ENCODE measurements at regions not wholly inside any gene's neighbourhood (a gene's known extent, or its start where the extent isn't known, plus 50 kb on each side); places are given as distances from the start of the nearest gene placed in this dataset.

DNA sequence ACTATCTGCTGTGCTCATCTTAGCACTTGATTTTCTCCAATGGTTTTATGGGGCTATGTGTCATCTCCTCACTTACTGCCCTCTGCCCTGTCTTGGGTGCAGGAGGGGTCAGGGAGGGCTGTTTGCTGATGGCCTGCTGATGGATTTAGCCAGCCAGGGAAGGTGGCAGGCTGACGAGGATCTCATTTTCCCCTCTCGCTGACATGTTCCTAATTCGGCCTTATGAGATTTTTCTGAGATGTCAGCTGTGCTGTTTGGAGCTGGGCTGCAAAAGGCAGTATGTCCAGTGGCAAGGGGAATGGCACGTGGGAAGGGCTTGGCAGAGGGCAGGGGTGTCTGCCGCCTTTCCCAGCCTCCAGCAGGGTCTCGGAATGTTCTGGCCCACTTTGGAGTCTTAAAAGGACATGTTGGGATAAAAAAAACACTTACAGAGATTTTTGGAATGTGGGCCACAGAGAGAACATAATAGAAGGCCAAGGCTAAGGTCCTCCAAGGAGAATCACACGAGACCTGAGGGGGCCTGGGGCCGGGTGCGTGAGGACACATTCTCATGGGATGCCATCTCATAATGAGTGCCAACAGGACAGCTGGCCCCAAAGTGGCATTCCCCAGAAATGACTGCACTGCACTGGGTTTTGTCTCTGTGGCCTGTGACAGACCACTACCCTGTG lies 303.8 kb downstream of the TLE3 start:
- Histone ChIP-seq H3K4me3 (ENCODE audit: low read depth, low read length) (no peak overlapping the region), H3K36me3 (ENCODE audit: insufficient read depth) (no peaks in the 10 kb centered on the region), H3K27ac (ENCODE audit: low read depth) (no peak overlapping the region), H3K4me1 (ENCODE audit: insufficient read depth) (no peaks in the 10 kb centered on the region)
- no peak for DNase-seq (ENCODE audit: extremely low spot score)
- WGBS, result 71% methylated on average over 9 of the region's 9 CpGs

DNA sequence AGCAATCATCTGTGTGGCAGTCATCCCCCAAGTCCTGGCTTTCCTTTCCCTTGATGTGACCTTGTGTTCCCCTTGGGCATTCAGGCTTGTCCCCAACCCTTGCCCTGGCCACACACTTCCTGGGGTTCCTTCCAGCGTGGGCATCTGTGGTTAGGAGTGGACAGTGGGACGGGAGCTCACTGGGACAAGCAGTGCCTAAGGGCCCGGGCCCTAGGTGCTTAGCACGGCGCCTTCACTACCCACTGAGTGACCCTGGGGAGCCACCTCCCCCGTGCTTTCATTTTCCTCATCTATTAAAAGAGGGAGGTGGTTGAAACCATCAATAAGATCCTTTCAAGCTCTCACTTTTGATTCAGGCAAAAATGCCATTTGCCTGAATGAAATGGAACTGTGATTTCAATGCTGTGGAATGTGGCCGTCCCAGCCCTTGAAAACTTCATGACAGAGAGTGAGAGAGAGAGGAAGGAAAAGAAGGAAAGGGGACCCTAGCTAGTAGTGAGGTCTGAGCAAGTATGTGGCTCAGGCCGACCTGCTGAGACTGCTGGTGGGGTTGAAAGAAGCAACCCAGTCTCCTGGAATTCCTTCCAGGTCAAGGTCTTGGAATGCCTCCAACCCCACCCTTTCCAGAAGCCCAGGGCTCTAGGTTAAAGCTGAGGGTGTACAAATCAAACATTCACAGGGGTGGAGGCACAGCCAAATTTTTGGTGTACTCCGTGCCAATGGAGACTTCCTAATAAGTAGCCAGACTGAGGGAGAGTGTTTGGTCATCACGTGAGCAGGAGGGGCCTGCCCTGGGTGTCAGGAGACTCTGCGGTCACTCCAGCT lies 302.9 kb downstream of the TLE3 start:
- peak; percentile 41 for DNase-seq (ENCODE audit: extremely low spot score)

GRCh38 chr15:69795601-69796000 lies 302.1 kb downstream of the TLE3 start:
- Histone ChIP-seq H3K4me1 (ENCODE audit: insufficient read depth) (no peaks in the 10 kb centered on the region), H3K27ac (ENCODE audit: low read depth) (no peak overlapping the region), H3K4me3 (ENCODE audit: low read depth, low read length) (no peak overlapping the region), H3K36me3 (ENCODE audit: insufficient read depth) (no peaks in the 10 kb centered on the region)
- WGBS, result 66% methylated on average over 6 of the region's 6 CpGs
- no peak for DNase-seq (ENCODE audit: extremely low spot score)

More for the DNA sequence above, 302.9 kb downstream of the TLE3 start:
- Histone ChIP-seq H3K4me1 (ENCODE audit: insufficient read depth) (no peaks in the 10 kb centered on the region), H3K27ac (ENCODE audit: low read depth) (no peak overlapping the region), H3K4me3 (ENCODE audit: low read depth, low read length) (no peak overlapping the region), H3K36me3 (ENCODE audit: insufficient read depth) (no peaks in the 10 kb centered on the region)
- WGBS, result 67% methylated on average over 11 of the region's 11 CpGs

DNA sequence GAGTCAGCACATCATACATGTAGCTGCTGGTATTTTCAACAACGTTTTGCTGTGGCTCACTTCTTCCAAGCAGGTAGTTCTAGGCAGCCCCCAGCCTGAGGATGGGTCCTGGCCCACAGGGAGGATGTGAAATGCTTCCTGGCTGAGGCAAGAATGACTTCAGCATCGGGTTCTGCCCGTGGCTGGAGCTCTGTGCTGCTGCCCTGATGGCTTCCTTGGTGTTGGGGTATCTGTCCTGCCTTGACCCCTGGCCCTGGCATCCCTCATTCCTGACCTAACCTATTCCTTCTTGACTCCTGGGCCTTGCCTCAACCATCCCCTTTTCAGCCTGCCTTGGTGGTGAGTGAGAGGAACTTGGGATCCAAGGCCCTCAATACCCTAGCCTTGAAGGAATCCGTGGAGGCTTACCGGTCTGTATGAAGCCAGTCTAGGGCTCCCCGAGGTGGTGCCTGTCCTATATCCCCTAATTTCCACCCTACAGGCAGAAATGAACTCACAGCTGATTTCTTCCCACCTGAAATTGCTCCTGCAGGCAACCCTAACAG lies 300.6 kb downstream of the TLE3 start:
- no peak overlapping the region for H3K4me3 ChIP-seq (ENCODE audit: low read depth, low read length)
- no peaks in the 10 kb centered on the region for H3K4me1 ChIP-seq (ENCODE audit: insufficient read depth)
- WGBS, result 60% methylated on average over 6 of the region's 6 CpGs
- no peaks in the 10 kb centered on the region for H3K36me3 ChIP-seq (ENCODE audit: insufficient read depth)
- no peak overlapping the region for H3K27ac ChIP-seq (ENCODE audit: low read depth)
- no peak for DNase-seq (ENCODE audit: extremely low spot score)

DNA sequence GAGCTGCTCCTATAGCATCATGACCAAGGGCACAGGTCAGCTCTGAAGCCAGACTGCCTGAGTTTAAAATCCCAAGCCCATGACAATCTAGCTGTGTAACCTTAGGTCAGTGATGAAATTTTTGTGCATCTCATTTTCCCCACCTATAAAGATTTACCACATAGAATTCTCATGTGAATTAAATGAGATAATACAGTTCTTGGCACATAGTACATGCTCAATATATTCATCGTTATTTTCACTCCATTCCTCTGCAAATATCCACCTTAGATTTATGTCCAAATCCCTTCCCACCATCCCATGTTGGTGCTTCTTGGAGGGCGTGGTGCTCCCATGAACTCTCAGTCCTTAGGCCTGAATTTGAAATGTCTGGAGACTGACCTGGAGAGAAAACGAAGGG lies 300.1 kb downstream of the TLE3 start:
- H3K36me3 ChIP-seq (ENCODE audit: insufficient read depth), result no peaks in the 10 kb centered on the region
- no peak for DNase-seq (ENCODE audit: extremely low spot score)
- no peak overlapping the region for H3K4me3 ChIP-seq (ENCODE audit: low read depth, low read length)
- WGBS, result 97% methylated on average over 3 of the region's 3 CpGs
- no peaks in the 10 kb centered on the region for H3K4me1 ChIP-seq (ENCODE audit: insufficient read depth)
- H3K27ac ChIP-seq (ENCODE audit: low read depth), result no peak overlapping the region

GRCh38 chr15:69798481-69799250 lies 299.1 kb downstream of the TLE3 start:
- Histone ChIP-seq H3K4me3 (ENCODE audit: low read depth, low read length) (no peak overlapping the region), H3K36me3 (ENCODE audit: insufficient read depth) (no peaks in the 10 kb centered on the region), H3K27ac (ENCODE audit: low read depth) (no peak overlapping the region), H3K4me1 (ENCODE audit: insufficient read depth) (no peaks in the 10 kb centered on the region)
- no peak for DNase-seq (ENCODE audit: extremely low spot score)
- 81% methylated on average over 7 of the region's 7 CpGs for WGBS

GRCh38 chr15:69801144-69801543 lies 296.6 kb downstream of the TLE3 start:
- H3K4me1 ChIP-seq (ENCODE audit: insufficient read depth), result no peaks in the 10 kb centered on the region
- H3K27ac ChIP-seq (ENCODE audit: low read depth), result no peak overlapping the region
- DNase-seq (ENCODE audit: extremely low spot score), result no peak
- no peak overlapping the region for H3K4me3 ChIP-seq (ENCODE audit: low read depth, low read length)
- H3K36me3 ChIP-seq (ENCODE audit: insufficient read depth), result no peaks in the 10 kb centered on the region
- WGBS, result 72% methylated on average over 9 of the region's 9 CpGs

DNA sequence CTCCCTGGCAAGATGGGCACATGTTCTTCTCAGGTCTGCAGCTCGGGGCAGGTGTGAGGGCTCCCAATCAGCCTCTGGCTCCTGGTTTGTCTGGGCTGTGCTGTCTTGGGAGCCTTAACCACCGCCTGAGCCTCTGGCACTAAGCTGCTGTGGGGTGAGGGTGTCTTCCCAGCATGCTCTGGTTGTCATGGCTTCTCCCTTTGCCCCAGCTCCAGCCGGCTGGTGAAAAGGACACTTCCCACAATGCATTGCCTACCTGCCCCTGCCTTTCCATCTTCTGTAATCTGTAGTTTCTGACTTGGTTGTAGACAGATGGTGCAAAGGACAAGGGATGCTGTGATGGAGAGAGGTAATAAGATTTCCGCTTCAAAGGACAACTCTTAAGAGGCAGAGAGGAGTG lies 295.3 kb downstream of the TLE3 start:
- no peaks in the 10 kb centered on the region for H3K4me1 ChIP-seq (ENCODE audit: insufficient read depth)
- no peak overlapping the region for H3K27ac ChIP-seq (ENCODE audit: low read depth)
- H3K36me3 ChIP-seq (ENCODE audit: insufficient read depth), result no peaks in the 10 kb centered on the region
- WGBS, result 80% methylated on average over 4 of the region's 4 CpGs
- no peak overlapping the region for H3K4me3 ChIP-seq (ENCODE audit: low read depth, low read length)
- no peak for DNase-seq (ENCODE audit: extremely low spot score)

DNA sequence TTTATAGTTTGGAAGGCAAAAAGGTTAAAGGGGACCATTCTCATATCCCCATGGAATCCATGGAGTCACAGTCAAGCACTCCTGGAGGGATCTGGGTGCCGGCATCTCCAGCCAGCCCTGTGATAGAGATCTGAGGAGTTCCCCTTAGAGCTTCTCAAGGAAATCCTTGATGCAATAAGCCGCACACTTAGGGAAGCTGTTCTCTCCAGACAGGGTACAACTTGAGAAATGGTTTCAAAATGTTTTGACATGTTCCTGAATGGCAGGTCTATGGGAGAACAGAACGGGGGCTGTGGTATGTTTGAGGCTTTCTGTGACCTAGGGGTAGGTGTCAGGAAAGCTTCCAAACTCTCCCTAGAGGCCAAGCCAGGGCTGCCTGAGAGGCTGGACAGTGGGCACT lies 292.9 kb downstream of the TLE3 start:
- 83% methylated on average over 3 of the region's 3 CpGs for WGBS
- no peak for DNase-seq (ENCODE audit: extremely low spot score)
- H3K4me3 ChIP-seq (ENCODE audit: low read depth, low read length), result no peak overlapping the region

GRCh38 chr15:69805248-69805953 lies 292.3 kb downstream of the TLE3 start:
- H3K4me1 ChIP-seq (ENCODE audit: insufficient read depth), result no peaks in the 10 kb centered on the region
- H3K27ac ChIP-seq (ENCODE audit: low read depth), result no peak overlapping the region
- DNase-seq (ENCODE audit: extremely low spot score), result no peak
- 80% methylated on average over 9 of the region's 9 CpGs for WGBS
- no peaks in the 10 kb centered on the region for H3K36me3 ChIP-seq (ENCODE audit: insufficient read depth)
- no peak overlapping the region for H3K4me3 ChIP-seq (ENCODE audit: low read depth, low read length)

More for the DNA sequence above, 292.9 kb downstream of the TLE3 start:
- Histone ChIP-seq H3K27ac (ENCODE audit: low read depth) (no peak overlapping the region), H3K4me1 (ENCODE audit: insufficient read depth) (no peaks in the 10 kb centered on the region), H3K36me3 (ENCODE audit: insufficient read depth) (no peaks in the 10 kb centered on the region)

DNA sequence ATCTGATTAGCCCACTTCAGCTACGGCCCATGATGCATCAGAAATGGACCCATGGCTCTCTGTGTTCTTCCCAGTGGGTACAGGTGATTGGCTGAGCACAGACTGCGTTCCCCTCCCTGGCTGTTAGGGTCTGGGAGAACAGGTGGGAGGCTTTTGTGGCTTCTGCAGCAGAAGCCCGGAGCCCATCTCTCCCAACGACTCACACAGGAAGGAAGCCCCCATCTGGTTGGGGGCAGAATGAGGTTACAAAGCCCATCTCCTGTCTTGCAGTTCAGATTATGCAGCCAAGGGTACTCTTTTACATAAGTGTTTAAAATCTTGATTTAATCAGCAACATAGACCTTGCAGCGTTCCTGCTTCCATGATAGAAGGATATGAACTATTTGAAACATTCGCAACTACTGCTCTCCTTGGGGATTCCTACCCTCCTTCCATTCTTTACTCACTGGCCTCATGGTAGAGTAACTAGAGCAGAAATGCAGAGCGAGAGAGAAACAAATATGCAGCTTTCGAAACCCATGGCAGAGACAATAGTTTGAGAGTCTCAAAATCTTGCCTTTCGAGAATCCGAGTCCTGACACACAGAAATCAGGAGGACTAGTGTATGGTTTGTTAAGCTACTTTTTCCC lies 291.3 kb downstream of the TLE3 start:
- 71% methylated on average over 10 of the region's 10 CpGs for WGBS
- Histone ChIP-seq H3K4me3 (ENCODE audit: low read depth, low read length) (no peak overlapping the region), H3K27ac (ENCODE audit: low read depth) (no peak overlapping the region), H3K4me1 (ENCODE audit: insufficient read depth) (no peaks in the 10 kb centered on the region), H3K36me3 (ENCODE audit: insufficient read depth) (no peaks in the 10 kb centered on the region)
- no peak for DNase-seq (ENCODE audit: extremely low spot score)

DNA sequence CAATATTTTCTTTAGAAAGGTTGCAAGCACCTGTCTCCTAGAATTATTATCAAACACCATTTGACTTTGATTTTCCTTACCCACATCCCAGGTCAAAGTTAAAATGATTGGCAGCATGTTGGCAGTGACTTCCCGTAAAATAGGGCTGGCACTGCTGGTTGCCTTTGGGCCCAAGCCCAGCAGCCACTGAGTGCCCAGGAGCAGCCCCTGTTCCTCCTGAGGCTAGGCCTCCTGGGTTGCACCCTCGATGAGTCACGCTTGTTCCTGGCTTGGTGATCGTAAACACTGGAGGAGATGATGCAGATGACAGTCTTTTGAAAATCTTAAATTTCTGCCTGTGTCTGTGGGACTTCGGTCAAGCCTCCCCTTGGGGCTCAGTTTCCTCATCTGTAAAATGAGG lies 290.0 kb downstream of the TLE3 start:
- no peak for DNase-seq (ENCODE audit: extremely low spot score)
- Histone ChIP-seq H3K36me3 (ENCODE audit: insufficient read depth) (no peaks in the 10 kb centered on the region), H3K27ac (ENCODE audit: low read depth) (no peak overlapping the region), H3K4me3 (ENCODE audit: low read depth, low read length) (no peak overlapping the region), H3K4me1 (ENCODE audit: insufficient read depth) (no peaks in the 10 kb centered on the region)
- 57% methylated on average over 5 of the region's 5 CpGs for WGBS

GRCh38 chr15:69808756-69809155 lies 289.0 kb downstream of the TLE3 start:
- DNase-seq (ENCODE audit: extremely low spot score), result no peak
- no peaks in the 10 kb centered on the region for H3K4me1 ChIP-seq (ENCODE audit: insufficient read depth)
- H3K4me3 ChIP-seq (ENCODE audit: low read depth, low read length), result no peak overlapping the region
- no peaks in the 10 kb centered on the region for H3K36me3 ChIP-seq (ENCODE audit: insufficient read depth)
- WGBS, result 77% methylated on average over 4 of the region's 4 CpGs
- H3K27ac ChIP-seq (ENCODE audit: low read depth), result no peak overlapping the region

Measured in urinary bladder (tissue), 3 donors.